Ecto neural progenitor cell (in vitro differentiated cells): ENCODE measurements at regions not wholly inside any gene's neighbourhood (a gene's known extent, or its start where the extent isn't known, plus 50 kb on each side); places are given as distances from the start of the nearest gene placed in this dataset.

Experiments used
- DNase-seq: peaks from one replicate; pipeline ENCODE4 v3.0.0-alpha.2; 2018; ENCODE audit warnings: low spot score

DNA sequence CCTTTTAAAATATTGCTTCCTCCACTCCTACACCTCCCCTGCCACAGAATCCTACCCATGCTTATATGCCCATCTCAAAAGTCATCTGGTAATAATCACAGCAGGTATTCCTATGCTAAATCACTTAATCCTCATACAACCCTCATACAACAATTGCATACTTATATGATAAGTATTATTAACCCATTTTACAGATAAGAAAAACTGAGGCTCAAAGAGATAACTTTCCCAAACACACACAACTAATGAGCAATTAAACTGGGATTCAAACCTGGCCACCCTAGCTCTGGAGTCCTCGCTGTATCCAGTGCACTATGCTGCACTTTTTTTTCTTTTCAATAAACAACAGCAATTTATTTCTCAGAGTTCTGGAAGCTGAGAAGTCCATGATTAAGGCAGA, 99.8 kb upstream of the TSPAN5 start:
- DNase-seq = no peak

DNA sequence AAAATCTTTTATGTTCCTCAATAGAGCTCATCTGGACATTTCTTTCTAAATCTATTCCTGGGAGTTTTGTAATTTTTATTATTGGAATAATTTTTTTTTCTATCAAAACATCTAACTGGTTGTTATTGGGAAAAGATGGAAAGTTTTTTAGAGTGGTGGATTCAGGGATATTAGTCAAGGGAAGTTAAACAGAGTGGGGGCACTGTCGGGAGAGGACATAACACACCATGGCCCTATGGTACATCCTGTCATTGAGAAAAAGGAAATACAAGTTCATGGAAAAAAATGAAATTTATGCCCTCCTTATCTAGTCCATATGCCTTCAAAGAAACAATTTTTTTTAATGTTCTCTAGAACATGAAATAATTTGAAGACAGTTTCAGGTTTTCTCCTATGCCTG, 96.3 kb upstream of the TSPAN5 start:
- no peak for DNase-seq

- no peak for DNase-seq
Measured at GRCh38 chr4:98749206-98749605, 90.8 kb upstream of the TSPAN5 start.

GRCh38 chr4:98748609-98749008, 90.2 kb upstream of the TSPAN5 start:
- DNase-seq = no peak

- peak; percentile 70 for DNase-seq
Measured at GRCh38 chr4:98747393-98748091, 89.1 kb upstream of the TSPAN5 start.

- no peak for DNase-seq
Measured at GRCh38 chr4:98746936-98747335, 88.5 kb upstream of the TSPAN5 start.

DNA sequence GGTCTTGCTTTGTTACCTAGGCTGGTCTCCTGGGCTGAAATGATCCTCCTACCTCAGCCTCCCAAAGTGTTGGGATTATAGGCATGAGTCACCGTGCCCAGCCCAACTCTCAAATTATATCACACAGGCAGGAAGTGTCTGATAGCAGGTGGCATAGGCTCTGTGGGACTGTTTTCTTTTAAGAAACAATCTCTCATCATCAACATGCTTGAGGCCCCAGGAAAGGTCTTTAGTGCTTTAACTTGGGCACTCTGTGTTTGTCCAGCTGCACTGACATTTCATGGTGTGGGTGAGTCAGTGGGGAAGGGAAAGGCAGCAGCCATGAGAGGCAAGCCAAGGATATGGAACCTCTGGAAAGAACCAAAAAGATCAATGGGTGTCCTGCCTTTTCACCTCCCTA, 88.1 kb upstream of the TSPAN5 start:
- DNase-seq = no peak

GRCh38 chr4:98745366-98745765, 87.0 kb upstream of the TSPAN5 start:
- no peak for DNase-seq

DNA sequence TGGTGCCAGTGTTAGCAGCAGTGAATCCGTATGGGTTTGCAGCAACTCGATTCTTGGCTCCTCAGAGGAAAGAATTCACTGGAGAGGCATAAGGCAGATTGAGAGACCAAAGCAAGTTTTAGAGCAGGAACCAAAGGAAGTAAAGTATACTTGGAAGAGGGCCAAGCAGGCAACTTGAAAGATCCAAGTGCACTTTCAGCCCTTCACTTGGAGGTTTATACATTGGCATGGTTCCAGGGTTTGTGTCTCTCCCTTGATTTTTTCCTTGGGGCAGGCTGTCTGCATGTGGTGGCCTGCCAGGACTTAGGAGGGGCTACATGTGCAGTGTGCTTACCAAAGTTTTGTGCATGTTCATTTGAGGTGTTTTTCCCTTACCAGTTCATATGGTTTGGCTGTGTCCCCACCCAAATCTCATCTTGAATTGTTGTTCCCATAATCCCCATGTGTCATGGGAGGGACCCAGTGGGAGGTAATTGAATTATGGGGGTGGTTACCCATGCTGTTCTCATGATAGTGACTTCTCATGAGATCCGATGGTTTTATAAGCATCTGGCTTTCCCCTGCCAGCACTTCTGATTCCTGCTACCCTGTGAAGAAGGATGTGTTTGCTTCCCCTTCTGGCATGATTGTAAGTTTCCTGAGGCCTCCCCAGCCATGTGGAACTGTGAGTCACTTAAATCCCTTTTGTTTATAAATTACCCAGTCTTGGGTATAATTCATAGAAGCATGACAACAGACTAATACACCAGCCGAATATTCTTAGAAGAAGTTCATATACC, 86.2 kb upstream of the TSPAN5 start:
- no peak for DNase-seq

DNA sequence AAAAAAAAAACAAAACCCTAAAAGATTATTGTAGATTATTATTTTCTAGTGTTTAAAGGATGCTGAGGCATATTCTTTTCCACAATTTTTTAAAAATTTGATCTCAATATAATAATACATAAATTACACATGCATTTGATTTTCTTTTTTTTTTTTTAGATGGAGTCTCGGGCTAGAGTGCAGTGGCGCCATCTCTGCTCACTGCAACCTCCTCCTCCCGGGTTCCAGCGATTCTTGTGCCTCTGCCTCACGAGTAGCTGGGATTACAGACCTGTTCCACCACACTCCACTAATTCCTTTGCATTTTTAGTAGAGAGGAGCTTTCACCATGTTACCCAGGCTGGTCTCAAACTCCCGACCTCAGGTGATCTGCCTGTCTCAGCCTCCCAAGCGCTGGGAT, 83.5 kb upstream of the TSPAN5 start:
- DNase-seq = no peak

DNA sequence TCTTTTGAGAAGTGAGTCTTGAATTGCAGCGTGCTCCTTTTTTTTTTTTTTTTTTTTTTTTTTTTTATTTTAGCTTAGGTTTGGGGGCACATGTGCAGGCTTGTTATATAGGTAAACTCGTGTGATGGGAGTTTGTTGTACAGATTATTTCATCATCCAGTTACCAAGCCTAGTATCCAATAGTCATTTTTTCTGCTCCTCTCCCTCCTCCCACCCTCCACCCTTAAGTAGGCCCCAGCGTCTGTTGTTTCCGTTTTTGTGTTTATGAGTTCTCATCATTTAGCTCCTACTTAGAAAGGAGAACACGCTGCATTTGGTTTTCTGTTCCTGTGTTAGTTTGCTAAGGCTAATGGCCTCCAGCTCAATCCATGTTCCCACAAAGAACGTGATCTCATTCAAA, 81.3 kb upstream of the TSPAN5 start:
- no peak for DNase-seq

GRCh38 chr4:98733601-98734000, 75.2 kb upstream of the TSPAN5 start:
- no peak for DNase-seq

DNA sequence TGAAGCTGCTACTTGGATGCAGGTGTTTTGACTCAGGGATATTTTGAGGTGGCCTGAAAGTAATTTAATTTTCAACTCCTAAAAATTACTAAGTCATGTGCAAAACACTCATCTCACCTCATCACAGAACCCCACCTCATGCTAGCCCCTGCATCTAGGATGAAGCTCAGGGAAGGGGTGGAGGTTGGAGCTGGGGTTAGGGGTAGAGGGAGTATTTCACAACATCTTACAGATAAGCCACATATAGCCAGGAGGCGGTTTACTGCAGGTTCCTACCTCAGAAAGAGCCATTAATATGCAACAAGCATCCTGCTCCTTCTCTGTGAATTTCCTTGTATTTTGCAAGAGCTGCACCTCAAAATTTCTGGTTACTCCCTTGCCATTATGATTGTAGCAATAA, 70.5 kb upstream of the TSPAN5 start:
- DNase-seq = no peak

- DNase-seq = no peak
Measured at GRCh38 chr4:98728433-98728832, 70.0 kb upstream of the TSPAN5 start.

- DNase-seq = no peak
Measured at GRCh38 chr4:98722000-98722399, 63.6 kb upstream of the TSPAN5 start.

- no peak for DNase-seq
Measured at GRCh38 chr4:98720871-98721480, 62.6 kb upstream of the TSPAN5 start.

DNA sequence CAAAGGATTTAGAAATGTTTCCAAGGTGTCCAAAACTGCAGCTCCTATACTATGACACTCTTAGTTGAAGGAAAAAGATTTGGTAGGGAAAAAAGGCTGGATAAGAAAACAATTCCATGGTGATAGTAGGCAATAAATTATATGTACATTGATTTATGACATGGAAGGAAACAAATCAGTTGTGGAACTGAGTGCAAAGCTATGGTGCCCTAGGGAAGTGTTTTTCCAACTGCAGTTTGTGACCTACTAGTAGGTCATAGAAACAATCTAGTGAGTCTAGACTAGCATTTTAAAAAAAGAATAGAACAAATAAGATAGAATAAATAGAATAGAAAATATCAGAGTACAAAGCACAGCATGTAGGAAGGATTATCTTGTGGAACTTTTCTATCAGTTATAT, 58.4 kb upstream of the TSPAN5 start:
- DNase-seq = no peak

- DNase-seq = no peak
Measured at GRCh38 chr4:98712607-98713006, 54.2 kb upstream of the TSPAN5 start.

DNA sequence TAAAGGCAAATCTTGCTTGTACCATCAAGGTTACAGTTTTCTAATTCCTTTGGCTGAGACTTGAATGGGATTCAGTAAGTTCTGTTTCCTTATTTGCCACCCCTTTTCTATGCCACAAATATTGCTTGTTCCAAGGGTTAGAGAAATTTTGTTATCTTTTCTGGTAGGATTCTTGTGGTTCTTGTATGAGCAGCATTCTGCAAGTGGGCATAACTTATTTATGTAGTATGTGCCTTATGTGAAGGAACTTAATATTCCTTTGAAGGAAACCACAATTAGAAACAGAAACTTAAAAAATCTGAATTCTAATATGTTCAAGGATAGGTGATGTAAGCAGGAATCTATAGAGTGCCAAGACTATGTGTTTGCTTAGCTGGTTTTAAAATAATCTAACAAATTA, 53.1 kb upstream of the TSPAN5 start:
- no peak for DNase-seq

DNA sequence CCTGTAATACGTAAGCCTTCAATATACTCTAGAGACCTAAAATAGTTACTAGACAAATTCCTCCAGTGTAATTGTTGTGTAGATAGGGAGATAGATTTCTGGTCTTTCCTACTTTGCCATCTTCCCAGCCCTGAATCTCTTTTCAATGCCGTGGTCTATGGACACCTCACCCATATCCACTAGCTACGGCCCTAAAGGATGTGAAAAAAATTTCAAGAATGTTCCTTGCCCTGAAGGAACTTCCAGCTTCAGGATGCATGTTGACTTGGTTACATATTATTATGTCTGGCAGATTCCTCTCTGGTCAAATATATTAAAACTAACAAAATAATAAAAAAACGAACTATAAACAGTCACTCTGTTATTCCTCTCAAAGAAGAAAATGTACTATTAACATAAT, 52.4 kb upstream of the TSPAN5 start:
- no peak for DNase-seq
